SJCRH30 (cell line): ENCODE measurements at regions not wholly inside any gene's neighbourhood (a gene's known extent, or its start where the extent isn't known, plus 50 kb on each side); places are given as distances from the start of the nearest gene placed in this dataset.

Source experiments
- DNase-seq, 2 experiments: peaks; one replicate each; pipeline ENCODE4 v3.0.0-alpha.2; 2015 to 2020
- H3K27ac ChIP-seq: fragments of 250-450 bp; sonication (Bioruptor Pico); 2 replicates; pipeline ENCODE4 v1.5.1; 2020; ENCODE audit warnings: mild to moderate bottlenecking, moderate library complexity
- H3K27me3 ChIP-seq: fragments of 250-450 bp; sonication (Bioruptor Pico); 2 replicates; pipeline ENCODE4 v1.5.1; 2020; ENCODE audit warnings: mild to moderate bottlenecking, moderate library complexity
- H3K36me3 ChIP-seq: fragments of 250-450 bp; sonication (Bioruptor Pico); 2 replicates; pipeline ENCODE4 v1.5.1; 2020; ENCODE audit warnings: mild to moderate bottlenecking, moderate library complexity
- H3K4me1 ChIP-seq: fragments of 250-450 bp; sonication (Bioruptor Pico); 2 replicates; pipeline ENCODE4 v1.5.1; 2020; ENCODE audit warnings: mild to moderate bottlenecking, moderate library complexity
- H3K4me3 ChIP-seq: fragments of 250-450 bp; sonication (Bioruptor Pico); 2 replicates; pipeline ENCODE4 v1.5.1; 2020; ENCODE audit warnings: mild to moderate bottlenecking, moderate library complexity
- H3K9me3 ChIP-seq: fragments of 250-450 bp; sonication (Bioruptor Pico); replicated peaks from 2 replicates; pipeline ENCODE4 v1.5.1; 2020; ENCODE audit warnings: mild to moderate bottlenecking, moderate library complexity

- Histone ChIP-seq H3K4me1 (no peaks in the 10 kb centered on the region), H3K27ac (no peak overlapping the region), H3K4me3 (no peak overlapping the region), H3K36me3 (no peaks in the 10 kb centered on the region), H3K27me3 (no peaks in the 10 kb centered on the region; the same call in 1 of the 2 replicates), H3K9me3 (no peaks in the 10 kb centered on the region)
- DNase-seq = no peak
Observed at GRCh38 chr21:14690886-14691285, 144.8 kb upstream of the SAMSN1 start.

DNA sequence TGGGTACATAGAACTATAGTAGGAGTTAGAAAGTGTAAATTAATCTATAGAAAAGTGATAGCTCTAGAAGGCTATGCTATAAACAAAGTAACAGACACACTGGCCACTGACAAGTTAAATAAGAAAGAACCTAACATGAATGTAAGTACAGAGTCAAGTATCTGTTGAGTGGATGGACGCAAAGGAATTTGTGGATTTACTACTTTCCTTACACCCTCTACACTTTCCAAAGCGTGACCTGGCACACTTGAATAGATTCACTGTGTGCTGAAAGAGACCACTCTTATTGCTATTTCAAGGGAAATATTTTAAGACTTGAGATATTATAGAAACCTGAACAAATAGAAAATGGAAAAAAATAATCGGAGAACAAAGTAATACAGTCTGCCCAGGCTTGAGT is 142.8 kb upstream of the SAMSN1 start:
- no peak for DNase-seq
- no peaks in the 10 kb centered on the region for H3K9me3 ChIP-seq
- H3K4me1 ChIP-seq = no peaks in the 10 kb centered on the region
- H3K27me3 ChIP-seq = no peaks in the 10 kb centered on the region; the same call in 1 of the 2 replicates
- H3K4me3 ChIP-seq = no peak overlapping the region
- no peaks in the 10 kb centered on the region for H3K36me3 ChIP-seq
- no peak overlapping the region for H3K27ac ChIP-seq

- no peak for DNase-seq
- Histone ChIP-seq H3K27me3 (no peaks in the 10 kb centered on the region; the same call in 1 of the 2 replicates), H3K36me3 (no peaks in the 10 kb centered on the region), H3K4me1 (no peaks in the 10 kb centered on the region), H3K9me3 (no peaks in the 10 kb centered on the region), H3K27ac (no peak overlapping the region), H3K4me3 (no peak overlapping the region)
Observed at GRCh38 chr21:14688412-14688811, 142.3 kb upstream of the SAMSN1 start.

DNA sequence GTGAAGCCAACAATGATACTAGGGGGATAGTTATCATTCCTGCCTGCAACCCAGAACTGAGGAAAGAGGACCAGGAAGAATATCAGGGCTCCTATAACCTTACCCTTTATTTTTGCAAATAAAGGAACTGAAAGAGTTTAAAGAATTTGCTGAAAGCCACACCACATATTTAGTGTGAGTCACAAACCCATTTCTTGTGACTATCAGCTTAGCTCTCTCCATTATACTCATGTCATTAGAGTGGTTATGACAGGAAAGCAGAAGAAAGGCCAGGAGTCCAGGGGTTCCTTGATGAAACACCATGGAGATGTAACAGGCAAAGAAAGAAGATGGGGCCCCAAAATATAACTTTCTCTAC is 141.1 kb upstream of the SAMSN1 start:
- Histone ChIP-seq H3K4me3 (no peak overlapping the region), H3K9me3 (no peaks in the 10 kb centered on the region), H3K27ac (no peak overlapping the region), H3K27me3 (peaks cover 2% of the 10 kb centered on the region; the same call in 1 of the 2 replicates), H3K4me1 (no peaks in the 10 kb centered on the region), H3K36me3 (no peaks in the 10 kb centered on the region; the same call in 1 of the 2 replicates)
- no peak for DNase-seq

DNA sequence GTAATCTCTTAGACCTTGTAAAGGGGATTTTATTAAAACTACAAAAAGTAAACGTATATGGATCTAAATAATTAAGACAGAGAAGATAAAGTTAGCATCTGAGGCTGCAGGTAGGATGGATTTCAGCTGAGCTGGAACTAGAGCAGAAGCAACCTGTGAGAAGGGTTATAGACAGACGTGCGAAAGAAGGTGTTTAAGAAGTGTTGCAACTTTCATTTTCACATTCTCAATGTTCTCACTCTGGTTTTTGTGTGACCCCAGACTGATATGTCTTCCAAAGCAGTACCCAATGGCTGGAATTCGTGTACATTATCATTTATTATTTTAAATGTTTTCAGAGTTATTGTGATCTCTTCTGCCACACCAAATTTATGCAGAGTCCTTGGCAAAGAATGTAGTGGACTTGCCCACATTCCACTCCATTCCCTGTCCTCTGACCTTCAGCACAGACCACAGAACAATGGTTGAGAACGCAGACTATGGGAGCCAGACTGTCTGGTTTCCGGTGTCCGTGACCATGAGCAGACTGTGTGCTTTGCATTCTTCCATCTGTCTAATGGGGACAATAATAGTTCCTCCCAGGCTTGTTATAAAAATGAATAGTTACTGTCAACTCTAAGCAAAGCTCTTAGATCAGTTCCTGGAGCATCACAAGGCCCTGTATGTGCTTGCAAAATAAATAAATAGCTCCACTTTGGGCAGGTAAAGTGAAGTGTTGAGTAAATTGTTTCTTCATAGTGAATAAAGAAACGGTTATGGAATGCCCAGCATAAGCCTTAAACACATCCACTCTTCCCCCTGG is 140.6 kb upstream of the SAMSN1 start:
- Histone ChIP-seq H3K27ac (no peak overlapping the region), H3K36me3 (no peaks in the 10 kb centered on the region; the same call in 1 of the 2 replicates), H3K4me1 (no peaks in the 10 kb centered on the region), H3K9me3 (no peaks in the 10 kb centered on the region), H3K4me3 (no peak overlapping the region), H3K27me3 (peaks cover 2% of the 10 kb centered on the region; the same call in 1 of the 2 replicates)
- no peak for DNase-seq

- no peak for DNase-seq
- Histone ChIP-seq H3K27ac (no peak overlapping the region), H3K4me1 (no peaks in the 10 kb centered on the region), H3K27me3 (peaks cover 2% of the 10 kb centered on the region; the same call in 1 of the 2 replicates), H3K9me3 (no peaks in the 10 kb centered on the region), H3K4me3 (no peak overlapping the region), H3K36me3 (no peaks in the 10 kb centered on the region; the same call in 1 of the 2 replicates)
Observed at GRCh38 chr21:14685568-14685967, 139.5 kb upstream of the SAMSN1 start.

DNA sequence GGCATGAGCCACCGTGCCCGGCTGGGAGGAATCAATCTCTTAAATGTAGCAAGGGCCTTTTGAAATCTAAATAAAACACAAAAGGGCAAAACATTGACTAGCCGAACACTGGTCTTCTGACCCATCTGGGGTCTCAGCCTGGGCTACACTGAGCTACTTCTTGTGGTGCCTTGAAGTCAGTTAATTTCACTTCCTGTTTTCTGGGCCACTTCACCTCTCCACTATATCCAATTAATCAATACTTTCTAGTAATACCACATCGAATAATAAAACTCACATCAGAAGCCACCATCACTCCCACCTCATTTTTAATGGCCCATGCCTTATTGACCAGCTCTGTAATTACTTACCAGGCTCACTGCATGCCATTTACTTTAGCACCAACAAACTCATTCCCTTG is 138.0 kb upstream of the SAMSN1 start:
- Histone ChIP-seq H3K36me3 (no peaks in the 10 kb centered on the region; the same call in 1 of the 2 replicates), H3K27ac (no peak overlapping the region), H3K27me3 (peaks cover 2% of the 10 kb centered on the region; the same call in 1 of the 2 replicates), H3K9me3 (no peaks in the 10 kb centered on the region), H3K4me1 (no peaks in the 10 kb centered on the region), H3K4me3 (no peak overlapping the region)
- DNase-seq = no peak

- no peak overlapping the region for H3K27ac ChIP-seq
- DNase-seq = no peak
- no peaks in the 10 kb centered on the region; the same call in 1 of the 2 replicates for H3K36me3 ChIP-seq
- H3K4me3 ChIP-seq = no peak overlapping the region
- peaks cover 2% of the 10 kb centered on the region; the same call in 1 of the 2 replicates for H3K27me3 ChIP-seq
- no peaks in the 10 kb centered on the region for H3K9me3 ChIP-seq
- H3K4me1 ChIP-seq = no peaks in the 10 kb centered on the region
Observed at GRCh38 chr21:14683063-14683462, 136.9 kb upstream of the SAMSN1 start.

- Histone ChIP-seq H3K27ac (no peak overlapping the region), H3K4me3 (no peak overlapping the region), H3K27me3 (peaks cover 2% of the 10 kb centered on the region; the same call in 1 of the 2 replicates), H3K9me3 (no peaks in the 10 kb centered on the region), H3K4me1 (no peaks in the 10 kb centered on the region), H3K36me3 (no peaks in the 10 kb centered on the region; the same call in 1 of the 2 replicates)
- DNase-seq = no peak
Observed at GRCh38 chr21:14678973-14679574, 133.0 kb upstream of the SAMSN1 start.

DNA sequence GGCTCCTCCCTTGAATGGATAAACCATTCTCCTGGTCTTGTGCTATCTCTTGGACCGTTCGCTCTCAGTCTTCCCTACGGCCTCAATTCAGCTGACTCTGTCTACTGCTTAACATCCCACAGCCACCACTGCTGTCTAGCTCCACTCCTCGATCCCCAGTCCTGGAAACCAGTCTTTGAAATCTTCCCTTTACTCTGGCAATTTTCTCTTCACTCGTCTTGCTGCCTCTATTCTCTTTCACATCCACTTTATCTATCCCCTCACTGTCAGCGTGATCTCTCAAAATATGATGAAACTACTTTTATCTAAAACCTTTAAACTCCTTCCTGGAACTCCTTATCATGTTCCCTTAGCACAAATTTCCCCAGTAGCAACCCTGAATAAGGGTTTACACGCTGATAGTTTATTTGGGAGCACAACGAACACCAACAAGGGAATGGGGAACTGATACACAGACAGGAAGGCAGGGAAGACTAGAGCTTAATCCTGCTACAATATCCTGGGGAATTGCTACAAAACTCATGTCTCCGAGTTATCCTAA is 131.6 kb upstream of the SAMSN1 start:
- H3K27ac ChIP-seq = no peak overlapping the region
- no peaks in the 10 kb centered on the region; the same call in 1 of the 2 replicates for H3K36me3 ChIP-seq
- peaks cover 2% of the 10 kb centered on the region; the same call in 1 of the 2 replicates for H3K27me3 ChIP-seq
- no peak overlapping the region for H3K4me3 ChIP-seq
- DNase-seq = no peak
- no peaks in the 10 kb centered on the region for H3K9me3 ChIP-seq
- H3K4me1 ChIP-seq = no peaks in the 10 kb centered on the region

- Histone ChIP-seq H3K4me1 (no peaks in the 10 kb centered on the region), H3K27me3 (no peaks in the 10 kb centered on the region; the same call in 1 of the 2 replicates), H3K27ac (no peak overlapping the region), H3K9me3 (no peaks in the 10 kb centered on the region), H3K4me3 (no peak overlapping the region), H3K36me3 (no peaks in the 10 kb centered on the region)
- no peak for DNase-seq
Observed at GRCh38 chr21:14677013-14677412, 130.9 kb upstream of the SAMSN1 start.

DNA sequence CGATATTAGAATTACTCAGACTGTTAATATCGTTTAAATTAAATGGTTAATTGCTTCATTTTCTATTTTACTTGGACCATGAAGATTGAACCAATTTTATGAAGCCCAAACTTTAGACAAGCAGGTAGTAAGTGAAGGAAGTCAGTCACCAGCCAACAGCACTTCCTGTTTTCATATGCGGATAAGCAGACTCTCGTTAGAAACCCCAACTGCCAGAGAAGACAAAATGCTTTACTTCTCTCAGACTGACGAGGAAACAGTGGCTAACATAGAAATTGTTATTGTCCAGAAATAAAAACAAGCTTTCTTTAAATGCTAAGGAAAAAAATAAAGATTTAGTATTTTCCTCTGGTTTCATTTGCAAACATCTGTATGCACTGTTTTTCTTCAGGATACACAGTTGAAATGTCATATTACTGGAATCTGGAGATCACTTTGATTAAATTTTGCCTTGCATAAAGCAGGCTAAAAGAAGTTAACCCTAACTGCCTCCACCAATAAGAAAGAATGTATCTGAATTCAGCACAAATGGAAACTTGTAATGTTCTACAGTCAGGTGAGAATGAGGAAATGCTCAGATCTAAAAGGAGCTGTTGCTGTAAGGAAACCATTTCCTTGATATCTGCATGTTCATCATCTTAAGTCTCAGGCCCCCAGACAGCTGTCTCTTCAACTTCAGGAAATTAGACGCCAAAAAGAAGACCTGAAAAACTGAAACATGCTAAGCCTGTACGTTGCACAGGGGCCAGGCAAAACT is 129.8 kb upstream of the SAMSN1 start:
- DNase-seq = no peak
- Histone ChIP-seq H3K4me1 (no peaks in the 10 kb centered on the region), H3K9me3 (no peaks in the 10 kb centered on the region), H3K4me3 (no peak overlapping the region), H3K27me3 (no peaks in the 10 kb centered on the region; the same call in 1 of the 2 replicates), H3K36me3 (no peaks in the 10 kb centered on the region), H3K27ac (no peak overlapping the region)

DNA sequence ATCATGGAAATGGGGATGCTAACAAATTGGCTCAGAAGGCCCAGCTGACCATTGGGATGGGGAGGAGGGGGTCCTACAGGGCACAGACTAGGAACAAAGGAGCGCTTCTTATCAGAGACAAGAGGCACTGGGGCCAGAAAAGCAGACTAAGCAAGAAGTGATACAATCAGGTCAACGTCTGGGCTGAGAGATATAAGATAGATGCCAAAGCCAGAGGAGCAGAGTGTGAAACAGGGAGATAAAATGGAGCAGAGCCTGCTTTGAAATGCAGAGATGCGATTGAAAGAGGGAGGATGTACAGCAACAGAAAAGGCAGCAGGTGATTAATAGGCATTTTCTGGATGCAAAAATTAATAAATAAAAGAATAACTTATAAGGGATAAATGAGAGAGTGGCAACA is 127.5 kb upstream of the SAMSN1 start:
- Histone ChIP-seq H3K27ac (no peak overlapping the region), H3K9me3 (no peaks in the 10 kb centered on the region), H3K36me3 (no peaks in the 10 kb centered on the region), H3K4me3 (no peak overlapping the region), H3K27me3 (no peaks in the 10 kb centered on the region; the same call in 1 of the 2 replicates), H3K4me1 (no peaks in the 10 kb centered on the region)
- no peak for DNase-seq

DNA sequence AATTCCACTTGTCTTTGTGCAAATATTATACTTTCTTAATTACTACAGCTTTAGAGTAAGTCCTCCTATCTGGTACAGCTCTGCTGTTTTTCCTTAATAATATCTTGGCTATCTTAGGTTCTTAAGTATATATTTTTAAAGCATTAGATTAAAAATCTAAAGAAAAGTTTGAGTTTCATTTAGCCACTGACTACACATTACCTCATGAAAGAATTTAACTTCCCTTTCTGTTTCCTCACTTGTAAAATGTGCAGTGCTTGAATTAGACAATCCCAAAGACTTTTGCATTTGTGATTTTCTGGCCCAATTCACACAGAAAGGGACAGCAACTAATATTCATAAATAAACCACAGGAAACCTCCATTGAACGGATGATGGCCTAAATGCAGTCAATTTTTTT is 126.4 kb upstream of the SAMSN1 start:
- Histone ChIP-seq H3K4me3 (no peak overlapping the region), H3K27ac (no peak overlapping the region), H3K36me3 (no peaks in the 10 kb centered on the region), H3K27me3 (no peaks in the 10 kb centered on the region; the same call in 1 of the 2 replicates), H3K4me1 (no peaks in the 10 kb centered on the region), H3K9me3 (no peaks in the 10 kb centered on the region)
- DNase-seq = no peak
